ENCODE measurements at regions not wholly inside any gene's neighbourhood (a gene's known extent, or its start where the extent isn't known, plus 50 kb on each side); places are given as distances from the start of the nearest gene placed in this dataset.

GRCh38 chr10:130455791-130456190, 319.6 kb downstream of the GLRX3 start:
- ATAC-seq: no peak
- DNase-seq (ENCODE audit: low spot score): peak; percentile 5

- ATAC-seq (no peak), DNase-seq (ENCODE audit: low spot score) (peak; percentile 8)
Observed at GRCh38 chr10:130456616-130457015, 320.4 kb downstream of the GLRX3 start.

- DNase-seq (ENCODE audit: low spot score): peak; percentile 16
- no peak for ATAC-seq
Observed at GRCh38 chr10:130458509-130458908, 322.3 kb downstream of the GLRX3 start.

DNA sequence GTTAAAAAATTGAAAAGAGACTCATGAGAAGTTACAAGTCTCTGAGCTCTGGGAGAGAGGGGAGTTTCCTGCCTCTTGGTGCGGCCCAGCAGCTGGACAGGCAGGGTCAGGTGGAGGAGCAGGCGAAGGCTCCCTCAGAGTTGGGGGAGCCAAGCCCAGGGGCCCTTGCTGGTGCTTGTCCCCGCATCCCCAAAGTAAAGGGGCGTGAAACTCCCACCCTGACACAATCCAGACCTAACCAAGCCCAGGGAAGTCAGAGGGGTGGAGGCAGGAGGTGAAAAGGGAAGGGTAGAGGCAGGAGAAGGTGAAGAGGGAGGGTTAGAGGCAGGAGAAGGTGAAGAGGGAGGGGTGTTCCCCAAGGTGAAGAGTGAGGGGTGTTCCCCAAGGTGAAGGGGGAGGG, 322.8 kb downstream of the GLRX3 start:
- ATAC-seq: no peak
- DNase-seq (ENCODE audit: low spot score): peak; percentile 19

GRCh38 chr10:130459851-130460490, 323.8 kb downstream of the GLRX3 start:
- DNase-seq (ENCODE audit: low spot score): peak; percentile 12

DNA sequence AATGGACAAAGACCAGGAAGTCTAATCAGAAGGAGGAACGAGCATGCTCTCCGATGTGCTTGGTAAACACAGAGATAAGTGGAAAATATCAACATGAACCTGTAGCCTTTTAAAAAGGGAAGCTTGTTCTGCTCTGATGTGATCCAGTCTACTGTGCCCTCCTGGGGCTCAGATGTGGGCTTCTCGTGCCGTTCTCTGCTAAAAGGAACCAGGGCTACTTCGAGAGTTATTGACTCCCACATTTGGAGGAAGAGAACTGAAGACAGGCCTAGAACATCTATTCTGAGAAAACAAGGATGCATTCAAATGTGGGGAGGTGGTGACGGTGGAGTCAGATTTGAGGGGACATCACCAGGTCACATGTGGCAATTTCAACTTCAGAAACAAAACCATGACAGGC, 325.4 kb downstream of the GLRX3 start:
- ATAC-seq (no peak), DNase-seq (ENCODE audit: low spot score) (peak; percentile 7)

More at GRCh38 chr10:130459851-130460490, 323.8 kb downstream of the GLRX3 start:
- ATAC-seq: no peak

DNA sequence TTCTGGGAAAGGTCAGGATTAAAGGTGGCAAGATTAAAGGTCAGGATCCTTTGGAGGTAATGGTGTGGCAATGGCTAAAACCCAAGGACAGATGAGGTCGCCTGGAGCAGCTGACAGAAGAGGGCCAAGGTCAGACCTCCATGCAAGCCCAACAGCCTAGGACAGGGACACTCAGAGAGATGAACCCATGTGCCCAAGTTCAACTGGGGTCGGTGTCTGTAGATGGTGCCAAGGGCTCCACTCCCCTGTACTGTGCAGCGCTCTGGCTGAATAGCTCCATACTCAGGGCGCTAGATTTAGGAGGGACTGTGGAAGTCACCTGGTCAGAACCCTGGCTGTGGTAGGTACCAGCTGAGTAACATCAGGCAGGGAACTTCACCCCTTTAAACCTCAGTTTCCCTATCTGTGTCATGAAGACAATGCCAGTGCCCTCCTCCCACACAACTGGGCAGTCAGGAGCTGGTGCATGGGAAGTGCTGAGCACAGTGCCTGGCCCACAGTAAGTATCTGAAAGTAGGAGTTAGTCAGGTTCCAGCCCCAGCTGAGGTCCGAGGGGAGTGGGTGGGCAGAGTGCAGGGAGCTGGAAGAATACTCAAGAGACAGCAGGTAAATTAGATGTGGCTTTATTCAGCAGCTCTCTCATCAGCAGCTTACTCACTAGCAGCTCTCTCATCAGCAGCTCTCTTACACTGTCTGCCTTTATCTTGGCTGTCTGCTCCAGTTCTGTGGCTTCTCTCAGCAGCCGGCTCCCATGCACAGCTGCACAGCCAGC, 327.1 kb downstream of the GLRX3 start:
- DNase-seq (ENCODE audit: low spot score) (peak; percentile 21), ATAC-seq (no peak)

DNA sequence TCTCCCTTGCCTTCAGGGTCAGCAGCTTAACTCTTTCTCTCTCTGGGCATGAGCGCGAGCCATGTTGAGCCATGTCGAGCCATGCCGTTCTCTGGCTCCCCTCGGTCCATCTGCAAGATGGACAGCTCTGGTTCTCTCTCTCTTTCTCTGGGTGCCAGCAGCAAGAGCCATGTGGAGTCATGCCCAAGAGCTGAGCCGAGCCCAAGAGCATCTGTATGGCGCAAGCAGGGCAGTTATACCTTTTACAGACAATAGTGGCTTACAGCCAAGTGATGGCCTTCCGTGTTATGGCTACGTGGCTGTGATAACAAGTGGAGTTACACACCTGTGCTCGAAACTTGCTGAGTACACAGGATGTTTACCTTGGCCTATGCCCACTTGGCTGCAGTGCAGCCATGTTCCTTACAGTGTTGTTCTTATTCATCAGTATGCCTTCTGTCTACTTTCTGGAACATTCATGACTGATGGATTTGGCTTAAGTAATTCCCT, 327.7 kb downstream of the GLRX3 start:
- ATAC-seq (no peak), DNase-seq (ENCODE audit: low spot score) (peak; percentile 30)

- ATAC-seq (no peak), DNase-seq (ENCODE audit: low spot score) (peak; percentile 22)
Observed at GRCh38 chr10:130464426-130464825, 328.2 kb downstream of the GLRX3 start.

DNA sequence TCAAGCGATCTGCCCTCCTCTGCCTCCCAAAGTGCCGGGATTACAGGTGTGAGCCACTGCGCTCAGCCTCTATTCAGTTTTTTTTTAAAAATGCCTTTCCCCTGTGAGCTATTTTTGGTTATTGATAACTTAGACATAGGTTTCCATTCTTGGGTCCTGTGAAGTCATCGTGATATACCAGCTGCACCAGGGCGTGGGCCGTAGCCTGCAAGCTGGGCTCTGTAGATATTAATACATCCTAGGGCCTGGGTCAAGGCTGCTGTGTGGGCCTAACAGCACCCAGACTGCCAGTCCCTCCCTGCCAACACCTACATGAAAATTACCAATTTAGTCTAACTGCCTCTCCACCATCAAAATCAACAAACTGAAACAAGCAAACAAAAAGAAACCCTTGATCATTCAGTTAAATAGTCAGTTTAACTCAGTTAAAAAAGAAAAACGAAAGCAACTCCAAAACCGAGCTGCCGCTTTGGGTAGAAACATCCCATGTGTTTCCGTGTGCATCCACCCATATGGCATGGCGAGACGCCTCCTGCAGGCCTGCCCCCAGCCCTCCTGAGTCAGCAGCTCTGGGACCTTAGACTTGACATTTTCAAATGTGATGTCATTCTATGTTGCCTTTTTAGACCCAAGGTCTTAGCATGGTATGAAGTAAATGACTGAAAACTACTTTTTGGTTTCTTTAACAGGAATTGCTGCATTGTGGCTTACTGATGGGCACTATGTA, 330.2 kb downstream of the GLRX3 start:
- ATAC-seq (no peak), DNase-seq (ENCODE audit: low spot score) (peak; percentile 11)

GRCh38 chr10:130470286-130470685, 334.1 kb downstream of the GLRX3 start:
- peak; percentile 26 for DNase-seq (ENCODE audit: low spot score)
- ATAC-seq: no peak

- DNase-seq (ENCODE audit: low spot score) (peak; percentile 16), ATAC-seq (no peak)
Observed at GRCh38 chr10:130470973-130471372, 334.8 kb downstream of the GLRX3 start.

DNA sequence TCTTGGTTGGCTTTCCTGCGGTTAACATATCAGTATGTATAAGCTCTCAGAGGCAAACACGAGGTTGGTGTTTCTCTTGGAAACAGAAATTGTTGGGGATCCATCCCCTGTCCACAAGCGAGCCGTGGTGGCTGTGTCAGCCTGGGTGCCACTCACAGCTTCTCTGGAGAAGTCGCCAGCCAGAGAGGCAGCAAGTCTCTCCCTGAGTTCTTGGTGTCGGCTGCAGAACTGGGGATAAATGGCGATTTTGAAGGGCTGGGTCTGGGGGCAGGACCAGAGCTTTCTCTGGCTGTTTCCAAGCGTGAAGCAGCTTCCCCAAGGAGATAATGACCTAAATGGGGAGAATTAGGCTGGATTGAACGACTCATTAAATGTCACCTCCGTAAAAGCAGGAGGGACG, 335.3 kb downstream of the GLRX3 start:
- DNase-seq (ENCODE audit: low spot score) (peak; percentile 14), ATAC-seq (no peak)

DNA sequence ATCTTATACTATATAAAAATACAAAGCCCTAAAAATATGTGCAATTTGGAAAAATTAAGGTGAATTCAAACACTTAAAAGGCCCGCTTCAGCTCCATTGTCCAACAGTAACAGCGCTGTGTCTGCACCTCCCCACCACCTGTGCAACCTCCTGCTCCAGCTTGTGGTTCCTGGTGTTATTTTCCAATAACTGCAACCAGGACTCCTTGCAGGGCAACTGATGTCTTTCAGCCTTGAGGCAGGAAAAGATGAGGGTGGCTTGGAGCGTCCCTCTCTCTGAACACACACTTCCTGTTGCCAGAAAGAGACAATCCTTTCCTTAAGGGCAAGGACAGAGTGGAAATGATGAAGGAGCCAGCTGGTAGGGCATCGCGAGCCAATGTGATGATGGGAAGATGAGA, 336.0 kb downstream of the GLRX3 start:
- ATAC-seq: no peak
- no peak for DNase-seq (ENCODE audit: low spot score)

GRCh38 chr10:130474591-130474990, 338.4 kb downstream of the GLRX3 start:
- ATAC-seq (no peak), DNase-seq (ENCODE audit: low spot score) (no peak)

DNA sequence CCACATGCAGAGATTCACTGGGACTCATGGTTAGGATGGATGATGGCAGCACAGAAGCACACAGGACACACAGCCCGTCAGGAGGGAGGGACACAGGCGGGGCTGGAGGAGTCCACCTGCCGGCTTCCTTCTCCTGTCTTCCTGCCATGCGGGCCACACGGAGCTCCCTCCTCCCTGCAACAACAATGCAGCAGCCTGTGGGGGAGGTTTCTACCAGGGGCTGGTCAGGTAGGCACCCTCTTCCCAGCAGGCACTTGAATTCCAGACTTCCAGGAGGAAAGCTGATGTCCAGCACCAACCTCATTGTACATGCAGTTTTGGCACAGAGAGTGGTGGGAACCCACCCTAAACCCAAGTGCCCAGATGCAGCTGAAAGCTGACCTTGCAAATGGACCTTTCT, 341.2 kb downstream of the GLRX3 start:
- ATAC-seq: no peak
- no peak for DNase-seq (ENCODE audit: low spot score)

DNA sequence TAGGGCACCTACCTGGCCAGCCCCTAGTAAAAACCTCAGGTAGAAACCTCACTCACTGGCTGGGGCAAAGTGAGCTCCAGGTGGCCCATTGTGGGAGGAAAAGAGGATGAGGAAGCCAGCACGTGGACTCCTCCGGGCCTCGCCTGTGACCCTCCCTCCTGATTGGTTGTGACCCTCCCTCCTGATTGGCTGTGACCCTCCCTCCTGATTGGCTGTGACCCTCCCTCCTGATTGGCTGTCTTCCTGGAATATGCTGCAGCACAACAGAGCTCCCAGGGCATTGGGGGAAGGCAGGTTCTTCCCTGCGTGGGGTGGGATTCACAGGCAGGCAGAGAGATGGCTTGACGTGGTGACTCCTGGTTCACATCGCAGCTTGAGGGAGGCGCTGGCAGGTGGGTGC, 343.0 kb downstream of the GLRX3 start:
- no peak for DNase-seq (ENCODE audit: low spot score)
- ATAC-seq: no peak

GRCh38 chr10:130479926-130480325, 343.7 kb downstream of the GLRX3 start:
- ATAC-seq: no peak

GRCh38 chr10:130480491-130480890, 344.3 kb downstream of the GLRX3 start:
- ATAC-seq: no peak
- no peak for DNase-seq (ENCODE audit: low spot score)

More at GRCh38 chr10:130479926-130480325, 343.7 kb downstream of the GLRX3 start:
- DNase-seq (ENCODE audit: low spot score): no peak

- no peak for ATAC-seq
- no peak for DNase-seq (ENCODE audit: low spot score)
Observed at GRCh38 chr10:130481076-130481930, 345.1 kb downstream of the GLRX3 start.

DNA sequence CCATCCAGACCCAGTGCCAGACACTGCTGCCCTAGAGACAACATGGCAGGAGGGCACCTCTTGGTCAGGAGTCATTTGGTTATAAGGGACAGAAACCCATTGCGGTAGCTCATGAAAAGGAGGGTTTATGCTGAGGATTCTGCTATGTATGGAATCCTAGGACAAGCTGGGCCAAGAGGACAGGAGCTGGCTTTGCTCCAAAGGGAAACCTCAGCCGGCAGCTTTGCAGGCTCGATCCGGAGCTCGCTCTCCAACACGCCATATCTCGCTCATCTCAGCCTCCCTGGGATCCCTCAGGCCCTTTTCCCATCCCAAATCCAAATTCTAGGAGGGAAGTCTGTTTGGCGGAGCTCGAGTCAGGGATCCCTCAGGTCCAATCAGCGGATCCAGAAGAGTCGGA, 345.7 kb downstream of the GLRX3 start:
- ATAC-seq (no peak), DNase-seq (ENCODE audit: low spot score) (peak; percentile 30)

All from left lobe of liver (tissue), 2 donors.